CMK (cell line): ENCODE measurements at regions not wholly inside any gene's neighbourhood (a gene's known extent, or its start where the extent isn't known, plus 50 kb on each side); places are given as distances from the start of the nearest gene placed in this dataset.

Source experiments
- DNase-seq: peaks from one replicate; pipeline ENCODE4 v3.0.0-alpha.2; 2010; ENCODE audit warnings: low read depth

DNA sequence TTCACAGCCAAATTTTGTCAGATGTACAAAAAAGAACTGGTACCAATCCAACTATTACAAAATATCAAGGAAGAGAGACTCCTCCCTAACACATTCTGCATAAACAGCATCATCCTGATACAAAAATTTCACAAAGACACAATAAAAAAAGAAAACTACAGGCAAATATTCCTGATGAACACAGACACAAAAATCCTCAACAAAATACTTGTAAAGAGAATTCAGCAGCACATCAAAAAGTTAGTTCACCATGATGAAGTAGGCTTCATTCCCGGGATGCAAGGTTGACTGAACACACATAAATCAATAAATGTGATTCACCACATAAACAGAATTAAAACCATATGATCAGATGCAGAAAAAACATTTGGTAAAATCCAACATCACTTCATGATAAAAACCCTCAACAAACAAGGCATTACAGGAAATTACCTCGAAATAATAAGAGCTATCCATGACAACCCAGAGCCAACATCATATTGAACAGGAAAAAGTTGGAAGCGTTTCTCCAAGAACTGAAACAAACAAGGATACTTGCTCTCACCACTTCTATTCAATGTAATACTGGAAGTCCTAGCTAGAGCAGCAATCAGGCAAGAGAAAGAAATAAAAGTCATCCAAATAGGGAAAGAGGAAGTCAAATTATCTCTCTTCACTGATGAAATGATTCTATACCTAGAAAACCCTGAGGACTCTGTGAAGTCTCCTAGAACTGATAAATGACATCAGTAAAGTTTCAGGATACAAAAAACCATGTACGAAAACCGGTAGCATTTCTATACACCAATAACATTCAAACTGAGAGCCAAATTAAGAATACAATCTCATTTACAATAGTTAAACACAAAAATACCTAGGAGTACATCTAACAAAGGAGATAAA, 223.1 kb downstream of the REEP3 start:
- no peak for DNase-seq

DNA sequence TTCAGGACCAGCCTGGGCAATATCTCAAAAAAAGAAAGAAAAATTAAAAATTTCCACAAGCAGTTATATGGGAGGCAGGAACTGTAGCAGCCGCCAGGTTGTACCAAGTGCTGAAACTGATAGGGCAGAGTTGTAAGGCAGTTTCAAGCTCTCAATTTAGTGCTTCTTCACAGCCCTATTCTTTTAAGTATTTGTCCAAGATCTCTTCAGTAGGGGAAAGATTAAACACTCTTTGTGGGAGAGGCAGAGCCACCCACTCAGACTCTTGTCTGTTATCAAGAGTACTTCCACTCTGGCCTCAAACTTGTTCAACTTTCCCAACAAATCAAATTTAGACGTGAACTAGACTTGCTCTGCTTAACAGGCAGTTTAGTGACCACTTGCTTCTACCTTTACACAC, 228.7 kb downstream of the REEP3 start:
- no peak for DNase-seq

DNA sequence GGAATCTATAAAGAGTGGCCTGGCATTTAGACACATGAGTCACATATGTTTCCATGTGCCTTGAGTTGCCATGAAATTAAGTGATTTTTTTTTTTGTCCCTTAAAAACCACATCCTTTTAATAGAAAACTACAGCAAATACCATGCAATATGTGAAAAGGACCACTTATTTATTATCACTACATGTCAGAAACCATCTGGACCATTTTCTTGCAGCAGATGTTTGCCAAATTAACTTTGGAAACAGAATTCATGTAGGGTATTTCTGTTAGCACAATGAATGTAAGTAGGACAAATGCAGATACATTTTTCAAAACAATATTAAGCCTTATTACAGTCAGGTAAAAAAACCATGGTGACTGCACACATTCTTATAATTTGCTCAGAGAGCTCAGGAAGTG, 230.6 kb downstream of the REEP3 start:
- DNase-seq = no peak

DNA sequence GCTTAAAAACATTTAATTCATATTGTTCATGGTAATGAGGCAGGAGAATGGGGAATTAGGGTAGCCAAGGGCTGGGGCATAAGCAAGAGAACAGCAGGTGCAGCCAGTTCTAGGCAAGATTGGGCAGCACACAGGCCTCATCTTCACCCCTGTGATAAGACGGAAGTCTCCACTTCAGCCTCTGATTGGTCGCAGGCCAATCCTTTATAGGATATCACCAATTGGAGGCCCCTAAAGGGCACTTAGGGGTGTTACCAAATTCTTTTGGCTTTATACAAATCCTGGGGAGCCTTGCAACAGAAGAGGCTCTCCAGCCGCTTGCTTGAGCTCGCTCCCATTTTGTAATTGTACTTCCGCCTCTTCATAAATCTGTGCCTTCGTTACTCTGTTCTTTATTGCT, 231.1 kb downstream of the REEP3 start:
- DNase-seq = no peak

DNA sequence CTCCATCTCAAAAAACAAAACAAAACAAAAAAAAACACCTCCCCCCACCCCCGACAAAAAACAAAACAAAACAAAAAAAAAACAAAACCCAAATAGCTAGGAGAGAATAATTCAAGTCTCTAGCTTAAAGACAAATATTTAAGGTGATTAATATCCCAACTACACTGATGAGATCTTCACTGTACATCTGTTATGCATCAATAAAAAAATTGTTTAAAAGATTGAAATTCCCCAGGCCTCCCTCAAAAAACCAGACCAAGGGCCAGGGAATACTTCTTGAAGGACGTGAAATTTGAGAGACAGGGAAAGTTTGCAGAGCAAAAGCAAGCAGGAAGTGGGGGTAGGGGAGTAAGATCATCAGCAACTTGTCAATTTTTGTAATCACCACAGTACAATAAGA, 232.6 kb downstream of the REEP3 start:
- no peak for DNase-seq

DNA sequence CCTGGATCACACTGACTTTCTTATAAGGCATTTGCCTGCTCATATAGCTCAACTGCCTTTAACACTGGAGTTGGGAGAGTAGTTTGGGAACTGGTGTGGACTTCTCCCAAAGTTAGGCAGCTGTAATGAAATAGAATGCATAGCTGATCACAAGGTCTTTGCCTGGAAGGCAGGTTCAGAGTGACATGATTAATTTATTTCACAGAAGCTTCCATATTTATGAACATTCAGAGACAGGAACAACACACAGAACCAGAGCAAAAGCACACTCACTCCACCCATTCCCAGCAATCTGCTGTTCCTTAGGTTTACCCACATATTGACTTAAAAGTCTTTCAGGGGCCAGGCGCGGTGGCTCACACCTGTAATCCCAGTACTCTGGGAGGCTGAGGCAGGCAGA, 234.2 kb downstream of the REEP3 start:
- no peak for DNase-seq

DNA sequence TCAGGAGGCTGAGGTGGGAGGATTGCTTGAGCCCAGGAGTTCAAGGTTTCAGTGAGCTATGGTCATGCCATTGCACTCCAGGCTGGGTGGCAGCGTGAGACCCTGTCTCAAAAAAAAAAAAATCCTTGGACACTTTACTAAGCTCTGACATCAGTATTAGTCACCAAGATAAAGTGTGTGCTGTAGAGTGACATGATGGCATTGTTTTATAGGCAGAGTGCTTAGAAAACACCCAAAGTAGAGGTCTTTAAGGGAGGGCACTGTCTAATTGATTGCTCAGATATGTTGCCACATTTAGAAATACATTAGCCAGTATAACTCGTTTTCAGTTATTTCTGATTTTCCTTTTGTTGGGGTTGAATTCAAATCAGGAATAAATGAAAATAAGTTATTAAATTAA, 235.9 kb downstream of the REEP3 start:
- no peak for DNase-seq

DNA sequence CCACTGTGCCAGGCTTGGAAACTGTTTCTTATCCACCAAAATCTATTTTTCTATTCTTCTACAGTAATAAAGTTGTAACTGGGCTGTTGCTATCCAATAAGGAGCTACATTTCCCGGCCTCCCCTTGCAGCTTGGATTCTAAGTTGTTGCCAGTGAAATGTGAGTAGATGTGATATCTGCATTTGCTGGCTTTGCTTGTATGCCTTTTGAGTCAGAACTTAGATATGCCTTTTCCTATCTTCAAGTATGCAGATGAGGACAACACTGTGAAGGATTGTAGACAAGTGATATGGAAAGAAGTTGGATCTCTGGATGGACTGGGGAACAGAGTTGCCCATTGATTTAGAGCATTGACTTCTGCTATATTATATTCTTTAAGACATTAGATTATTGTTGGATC, 236.9 kb downstream of the REEP3 start:
- DNase-seq = no peak

DNA sequence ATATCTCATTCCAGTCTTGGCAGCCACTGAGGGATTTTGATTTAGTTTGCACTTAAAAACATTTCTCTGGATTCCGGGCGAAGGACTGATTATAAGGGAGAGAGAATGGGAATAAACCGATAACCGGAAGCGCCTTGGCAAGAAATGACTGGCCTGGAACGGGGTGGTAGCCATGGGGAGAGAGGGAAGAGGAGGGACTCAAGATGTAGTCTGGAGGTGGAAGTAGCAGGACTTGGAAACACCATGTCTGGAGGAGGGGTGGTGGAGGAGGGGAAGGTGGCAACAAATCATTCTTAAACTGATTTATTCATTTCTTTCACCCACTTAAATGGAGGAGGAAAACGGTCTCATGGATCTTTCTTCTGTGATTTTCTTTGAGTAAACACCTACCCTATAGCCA, 238.1 kb downstream of the REEP3 start:
- no peak for DNase-seq

DNA sequence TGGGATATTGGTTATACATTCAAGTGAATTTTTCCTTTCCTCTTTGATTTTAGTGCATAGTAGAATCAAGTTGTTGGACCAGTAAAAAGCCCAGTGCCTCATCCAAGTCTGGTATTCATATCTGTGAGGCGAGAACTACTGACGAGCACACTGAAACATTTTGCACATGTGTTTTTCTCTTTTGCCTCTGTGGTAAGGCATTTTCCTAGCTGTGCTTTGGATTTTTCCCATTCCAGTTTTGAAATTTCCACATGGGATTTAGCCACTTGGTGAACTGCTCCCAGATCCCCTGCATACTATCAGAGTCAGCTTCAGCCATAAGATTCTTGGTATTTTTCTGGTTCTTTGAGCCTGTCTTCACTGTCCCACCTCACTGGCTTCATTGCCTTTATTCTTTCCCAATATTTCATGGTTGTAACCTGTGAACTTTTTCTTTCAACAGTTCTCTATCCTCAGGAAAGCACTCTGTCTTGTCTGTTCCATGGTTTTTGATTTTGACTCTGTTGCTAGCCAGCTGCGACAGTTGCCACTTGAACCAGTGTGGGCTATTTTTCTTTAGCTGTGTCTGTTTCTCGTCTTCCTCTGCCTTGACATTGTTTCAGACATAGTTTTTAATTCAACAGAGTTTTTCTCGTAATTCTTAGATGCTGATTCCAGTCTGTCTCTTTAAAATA, 239.0 kb downstream of the REEP3 start:
- no peak for DNase-seq

DNA sequence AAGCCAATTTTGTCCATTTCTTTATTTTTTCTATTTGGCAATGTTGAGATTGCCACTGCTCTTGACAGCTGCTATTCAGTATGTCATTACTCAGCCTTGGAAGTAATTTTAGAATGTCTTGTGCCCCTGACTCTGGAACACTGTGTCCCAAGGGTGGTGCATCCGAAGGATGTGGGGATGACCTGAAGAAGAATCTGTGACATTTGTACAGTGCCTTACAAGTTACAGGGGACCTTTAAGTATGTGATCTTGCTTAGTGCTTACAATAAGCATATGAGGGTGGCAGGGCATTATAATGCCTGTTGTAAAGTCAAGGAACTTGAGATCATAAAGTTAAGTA, 239.5 kb downstream of the REEP3 start:
- no peak for DNase-seq

DNA sequence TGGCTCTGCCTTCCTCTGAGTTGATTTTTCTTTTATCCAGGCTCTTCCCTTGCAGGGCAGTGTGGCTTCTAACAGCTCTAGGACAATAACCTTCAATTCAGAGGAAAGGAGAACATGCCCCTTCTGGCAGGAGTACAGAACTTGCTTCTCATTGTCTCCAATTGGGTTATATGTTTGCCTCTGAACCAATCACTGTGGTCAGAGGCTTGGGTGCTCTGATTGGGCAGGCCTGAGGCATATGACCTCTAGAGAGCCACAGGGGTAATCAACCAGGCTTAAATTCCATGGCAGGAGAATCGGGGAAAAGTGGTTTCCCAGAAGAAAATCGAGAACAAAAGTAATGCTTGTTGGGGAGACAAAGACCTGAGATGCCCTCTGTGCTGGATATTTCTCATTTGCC, 240.0 kb downstream of the REEP3 start:
- DNase-seq = no peak

DNA sequence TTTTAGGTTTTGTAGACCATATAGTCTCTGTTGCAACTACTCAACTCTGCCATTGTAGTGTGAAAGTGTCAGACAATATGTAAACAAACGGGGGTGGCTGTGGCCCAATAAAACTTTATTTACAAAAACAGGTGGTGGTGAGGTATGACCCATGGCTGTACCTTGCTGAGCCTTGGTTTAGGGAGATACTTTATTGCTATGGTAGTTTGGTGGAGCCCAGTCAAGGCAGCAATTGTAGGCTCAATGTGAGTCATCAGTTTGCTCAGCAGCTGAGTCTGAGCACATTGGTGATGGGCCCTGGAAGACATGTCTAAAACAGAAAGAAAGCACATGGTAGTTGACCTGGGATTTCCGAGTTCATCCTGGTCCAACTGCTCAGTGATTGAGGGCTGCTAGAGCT, 242.5 kb downstream of the REEP3 start:
- DNase-seq = no peak

DNA sequence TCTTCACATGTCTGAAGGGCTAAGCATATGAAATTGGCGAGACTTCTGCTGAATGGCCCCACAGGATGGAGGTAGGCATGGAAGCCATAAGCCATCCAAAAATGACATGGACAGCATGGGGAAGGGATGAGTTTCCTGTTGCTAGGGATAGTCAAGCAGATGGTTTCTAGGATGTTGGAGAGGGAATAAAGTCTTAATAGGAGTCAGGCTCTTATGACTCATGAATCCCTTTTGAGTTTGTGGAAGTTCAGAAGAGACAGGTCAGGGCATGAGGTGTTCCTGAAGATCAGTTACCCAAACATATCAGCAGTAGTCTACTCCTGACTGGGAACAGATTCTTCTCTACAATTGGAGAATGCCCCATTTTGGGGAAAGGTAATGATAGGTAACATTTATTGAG, 243.9 kb downstream of the REEP3 start:
- DNase-seq = no peak

DNA sequence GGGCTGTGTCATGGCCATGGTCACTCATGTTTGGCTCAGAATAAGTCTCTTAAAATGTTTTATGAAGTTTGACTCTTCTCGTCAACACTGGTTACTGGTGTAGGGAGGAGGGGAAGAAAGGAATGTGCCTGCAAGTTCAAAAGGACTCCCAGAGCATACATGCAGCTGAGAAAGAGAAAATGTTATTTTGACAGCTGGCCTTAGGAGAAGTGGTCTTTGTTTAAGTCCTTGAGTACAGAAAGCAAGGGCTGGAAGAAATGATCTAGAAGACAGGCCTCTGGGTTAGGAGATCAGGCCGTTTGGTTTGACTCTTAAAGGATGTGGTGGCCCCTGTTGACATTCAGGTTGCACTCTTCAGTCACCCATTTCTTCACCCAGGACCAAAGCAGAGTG, 245.5 kb downstream of the REEP3 start:
- DNase-seq = no peak

DNA sequence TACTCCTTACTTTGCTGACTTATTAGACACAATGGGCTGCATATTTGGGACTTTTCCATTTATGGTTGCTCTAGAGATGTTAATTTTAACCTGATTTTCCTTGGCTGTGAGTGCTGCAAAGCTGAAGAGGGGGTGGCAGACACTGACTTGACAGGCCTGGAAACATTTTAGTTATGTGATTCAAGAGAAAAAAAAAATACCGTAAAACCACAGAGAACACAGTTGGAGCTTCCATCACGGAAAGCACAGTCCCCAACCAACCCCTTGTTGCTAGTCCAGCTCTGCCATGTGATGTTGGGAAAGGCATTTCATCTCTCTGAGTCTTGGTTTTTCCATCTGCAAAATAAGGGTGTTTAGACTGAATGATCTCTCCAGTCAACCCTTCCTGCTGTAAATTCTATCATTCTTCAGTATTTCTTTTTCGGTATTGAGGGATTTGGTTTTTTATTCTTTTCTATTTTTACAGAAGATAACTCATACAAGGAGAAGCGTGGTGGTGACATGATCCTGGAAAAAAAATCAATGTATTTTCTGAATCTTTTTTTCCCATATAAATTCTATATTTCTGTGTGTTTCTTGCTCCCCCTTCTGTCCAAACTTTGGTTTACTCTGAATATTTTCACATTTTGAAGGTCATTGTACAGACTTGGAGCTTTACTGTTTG, 246.1 kb downstream of the REEP3 start:
- no peak for DNase-seq

DNA sequence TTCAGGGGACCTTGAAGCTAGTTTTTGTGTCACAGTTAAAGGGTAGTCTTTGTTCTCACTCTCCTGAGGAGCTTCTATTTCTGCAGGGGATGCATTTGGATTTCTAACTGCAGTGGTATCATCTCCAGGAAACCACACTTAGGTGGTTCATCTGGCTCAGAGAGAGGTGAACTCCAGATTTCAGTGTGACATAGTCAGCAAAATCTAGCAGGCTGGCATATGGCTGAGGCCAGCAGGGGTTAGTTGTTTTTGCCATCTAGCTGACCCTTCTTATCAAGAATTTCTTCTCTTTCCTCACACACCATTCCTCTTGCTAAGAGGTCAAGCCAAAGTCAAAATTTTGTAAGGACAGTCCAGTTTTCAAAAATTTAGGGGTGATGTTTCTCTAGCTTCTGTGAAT, 248.2 kb downstream of the REEP3 start:
- DNase-seq = no peak

DNA sequence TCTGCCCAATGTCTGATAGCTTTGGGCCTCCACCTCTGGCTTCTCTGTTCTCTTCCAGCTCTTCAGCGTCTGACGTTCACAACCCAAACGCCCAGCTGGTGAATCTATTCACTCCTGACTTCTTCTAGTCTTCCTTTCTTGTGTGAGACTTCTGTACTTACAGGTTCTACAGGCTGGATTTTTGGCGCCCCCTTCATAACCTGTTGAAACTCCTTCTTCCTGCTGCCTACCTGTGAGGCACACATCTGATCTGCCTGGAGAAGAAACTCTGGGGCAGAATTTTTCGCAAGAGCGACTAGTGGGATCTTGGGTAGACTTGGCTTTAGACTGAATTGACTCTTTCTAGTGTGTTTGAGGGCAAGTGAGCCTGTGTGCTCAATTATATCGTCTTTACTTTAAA, 249.3 kb downstream of the REEP3 start:
- no peak for DNase-seq

DNA sequence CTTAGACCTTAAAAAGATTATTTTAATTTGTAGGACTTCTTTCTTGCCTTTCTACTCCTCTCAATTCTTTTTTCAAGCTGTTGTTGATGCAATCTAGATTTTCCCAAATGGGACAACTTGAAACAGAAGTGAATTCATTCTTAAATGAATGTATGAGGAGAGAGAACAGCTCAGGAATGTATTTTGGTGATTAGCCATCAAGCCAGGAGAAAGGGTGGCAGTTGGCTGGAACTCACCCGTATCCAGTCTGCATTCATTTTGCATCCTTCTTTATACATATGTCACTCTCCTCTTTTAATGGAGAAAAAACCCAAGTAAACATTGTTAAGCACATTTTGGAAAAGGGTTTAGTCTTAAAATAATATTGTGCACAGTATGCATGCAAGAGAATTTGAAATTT, 251.3 kb downstream of the REEP3 start:
- no peak for DNase-seq

DNA sequence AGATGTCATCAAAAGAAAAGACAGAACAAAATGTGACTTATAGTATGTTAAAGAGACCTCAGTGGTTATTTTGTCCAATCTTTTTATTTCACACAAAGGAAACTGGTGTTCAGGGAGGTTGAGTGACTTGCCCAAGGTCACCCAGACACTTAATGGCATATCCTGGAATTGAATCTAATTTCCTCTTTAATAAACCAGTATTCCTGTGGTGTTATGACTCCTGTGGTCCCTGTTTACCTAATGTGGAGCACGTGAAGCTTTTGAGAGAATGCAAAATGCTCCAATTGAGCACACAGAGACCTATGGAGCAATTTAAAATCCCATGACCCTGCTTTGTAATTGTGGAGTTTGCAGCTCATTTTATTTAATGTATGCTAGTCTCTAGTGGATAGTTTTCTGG, 251.9 kb downstream of the REEP3 start:
- no peak for DNase-seq

DNA sequence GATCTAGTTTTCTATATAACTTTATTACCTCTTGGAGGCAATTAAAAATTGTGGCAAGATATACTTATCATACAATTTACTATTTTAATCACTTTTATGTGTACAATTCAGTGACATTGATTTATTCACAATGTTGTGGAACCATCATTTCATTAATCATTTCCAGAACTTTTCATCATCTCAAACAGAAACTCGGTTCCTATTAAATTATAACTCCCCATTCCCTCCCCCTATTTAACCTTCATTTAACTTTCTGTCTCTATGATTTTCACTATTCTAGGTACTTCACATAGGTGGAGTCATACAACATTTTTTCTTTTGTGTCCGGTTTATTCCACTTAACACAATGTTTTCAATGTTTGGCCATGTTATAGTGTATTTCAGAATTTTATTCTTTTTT, 252.8 kb downstream of the REEP3 start:
- no peak for DNase-seq

DNA sequence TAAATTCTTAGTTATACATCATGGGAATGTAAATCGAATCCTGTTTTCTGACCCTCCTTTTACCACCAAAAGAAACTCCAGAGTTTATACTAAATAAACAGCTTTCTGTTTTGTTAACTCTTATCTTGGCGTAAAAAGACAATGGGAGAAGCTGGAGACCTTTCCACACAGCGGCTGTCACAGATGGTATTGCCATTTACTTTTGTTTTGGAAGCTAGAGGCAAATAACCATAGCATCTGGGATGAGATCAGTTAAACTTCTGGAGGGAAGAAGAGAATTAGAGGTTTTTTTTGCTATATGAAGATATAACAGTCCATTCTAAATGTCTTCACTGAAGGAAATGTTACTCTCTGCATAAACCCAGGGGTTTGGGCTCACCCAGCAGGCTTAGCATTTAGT, 258.9 kb downstream of the REEP3 start:
- DNase-seq = no peak

DNA sequence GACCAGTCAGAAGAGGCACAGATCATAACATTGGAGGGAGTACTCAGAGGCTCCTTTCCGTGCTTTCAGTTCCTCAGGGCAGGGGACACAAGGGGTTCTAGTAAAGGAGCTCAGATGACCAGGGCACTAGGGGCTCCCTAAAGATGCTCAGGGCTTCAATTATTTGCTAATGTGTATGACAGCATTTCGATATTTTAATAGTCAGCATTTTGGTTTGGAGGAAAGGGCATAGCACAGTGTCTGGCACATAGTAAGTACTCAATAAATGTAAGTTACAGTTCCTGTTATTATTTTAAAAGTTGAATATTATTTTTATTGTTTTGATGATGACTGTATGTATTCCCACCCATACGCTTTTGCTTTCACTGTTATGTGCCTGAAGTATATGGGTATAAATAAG, 260.0 kb downstream of the REEP3 start:
- no peak for DNase-seq

DNA sequence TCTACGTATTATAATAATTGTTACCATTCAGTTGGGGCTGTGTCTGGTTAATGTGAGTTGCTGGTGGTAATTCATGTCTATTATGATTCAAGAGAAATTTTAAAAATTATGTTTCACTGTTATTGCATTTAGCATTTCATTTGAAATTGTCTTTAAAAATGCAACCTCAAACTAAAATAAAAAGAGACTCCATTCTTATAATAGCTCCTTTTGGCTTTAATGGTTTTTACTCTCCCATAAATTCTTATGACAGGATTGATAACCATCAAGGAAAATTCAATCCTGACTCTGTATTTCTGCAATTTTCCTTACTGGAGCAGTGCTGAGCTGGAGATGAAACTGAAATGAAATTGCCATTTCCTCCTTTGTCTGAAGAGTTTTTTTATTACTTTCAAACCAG, 262.7 kb downstream of the REEP3 start:
- no peak for DNase-seq
